22Rv1 (cell line): ENCODE measurements at regions not wholly inside any gene's neighbourhood (a gene's known extent, or its start where the extent isn't known, plus 50 kb on each side); places are given as distances from the start of the nearest gene placed in this dataset.

Experiments used
- ZFX ChIP-seq: fragments of 450-650 bp; IDR thresholded peaks from 2 replicates; pipeline ENCODE4 v1.6.1; 2017; ENCODE audit warnings: antibody characterized with exemption, borderline replicate concordance
- TF ChIP-seq, protein P1 (sequence below): fragments of 450-650 bp; IDR thresholded peaks from 2 replicates; pipeline ENCODE4 v1.5.1; 2017; ENCODE audit warnings: mild to moderate bottlenecking

DNA sequence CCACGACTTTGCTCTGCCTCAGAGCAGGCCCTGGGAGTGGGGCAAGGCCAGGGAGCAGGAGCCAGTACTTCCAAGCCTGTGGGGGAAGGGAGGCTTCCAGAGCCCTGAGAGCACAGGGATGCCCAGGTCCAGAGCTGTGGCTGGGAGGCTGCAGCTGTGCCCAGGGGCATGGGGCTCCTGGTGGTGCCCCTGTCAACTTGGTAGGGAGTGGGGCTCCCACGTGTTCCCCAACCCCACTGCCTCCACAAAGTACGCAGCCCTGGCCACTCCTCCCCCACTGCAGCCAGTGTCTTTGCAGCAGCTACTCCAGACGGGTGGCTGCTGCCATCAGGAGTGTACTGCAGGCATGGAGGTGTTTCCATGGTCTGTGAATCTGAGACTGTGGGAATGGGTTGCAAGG is 294.1 kb upstream of the SNX7 start:
- TF ChIP-seq, protein P1, sequence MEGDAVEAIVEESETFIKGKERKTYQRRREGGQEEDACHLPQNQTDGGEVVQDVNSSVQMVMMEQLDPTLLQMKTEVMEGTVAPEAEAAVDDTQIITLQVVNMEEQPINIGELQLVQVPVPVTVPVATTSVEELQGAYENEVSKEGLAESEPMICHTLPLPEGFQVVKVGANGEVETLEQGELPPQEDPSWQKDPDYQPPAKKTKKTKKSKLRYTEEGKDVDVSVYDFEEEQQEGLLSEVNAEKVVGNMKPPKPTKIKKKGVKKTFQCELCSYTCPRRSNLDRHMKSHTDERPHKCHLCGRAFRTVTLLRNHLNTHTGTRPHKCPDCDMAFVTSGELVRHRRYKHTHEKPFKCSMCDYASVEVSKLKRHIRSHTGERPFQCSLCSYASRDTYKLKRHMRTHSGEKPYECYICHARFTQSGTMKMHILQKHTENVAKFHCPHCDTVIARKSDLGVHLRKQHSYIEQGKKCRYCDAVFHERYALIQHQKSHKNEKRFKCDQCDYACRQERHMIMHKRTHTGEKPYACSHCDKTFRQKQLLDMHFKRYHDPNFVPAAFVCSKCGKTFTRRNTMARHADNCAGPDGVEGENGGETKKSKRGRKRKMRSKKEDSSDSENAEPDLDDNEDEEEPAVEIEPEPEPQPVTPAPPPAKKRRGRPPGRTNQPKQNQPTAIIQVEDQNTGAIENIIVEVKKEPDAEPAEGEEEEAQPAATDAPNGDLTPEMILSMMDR = no peak
- TF ChIP-seq ZFX = no peak
